ENCODE measurements at regions not wholly inside any gene's neighbourhood (a gene's known extent, or its start where the extent isn't known, plus 50 kb on each side); places are given as distances from the start of the nearest gene placed in this dataset.

GRCh38 chr15:91737151-91737818 lies 116.2 kb upstream of the SLCO3A1 start:
- no peaks in the 10 kb centered on the region for H3K9me3 ChIP-seq (ENCODE audit: low read depth)
- H2AFZ ChIP-seq, result no peak overlapping the region
- peaks cover 9% of the 10 kb centered on the region for H3K27me3 ChIP-seq
- TF ChIP-seq EZH2phosphoT487 (IDR thresholded peaks at IDR 0.05; ENCODE audit: low read depth, severe bottlenecking, unreplicated experiment) (no peak), CTCF (IDR thresholded peaks at IDR 0.05; ENCODE audit: poor library complexity) (no peak), EZH2 (IDR thresholded peaks at IDR 0.05; ENCODE audit: borderline replicate concordance) (no peak)
- no peaks in the 10 kb centered on the region for H3K4me1 ChIP-seq (ENCODE audit: insufficient read depth)
- H3K4me3 ChIP-seq, result no peak overlapping the region
- no peak overlapping the region for H3K4me2 ChIP-seq
- no peaks in the 10 kb centered on the region for H3K36me3 ChIP-seq (replicated peaks; ENCODE audit: insufficient read depth, low read depth)
- WGBS (ENCODE audit: low lambda C conversion rate, missing lambda C conversion rate), result 66% methylated on average over 13 of the region's 13 CpGs
- H4K20me1 ChIP-seq (ENCODE audit: insufficient read depth, poor library complexity, severe bottlenecking), result no peaks in the 10 kb centered on the region
- H3K27ac ChIP-seq, result no peak overlapping the region
- peak; percentile 11 for DNase-seq (ENCODE audit: low spot score)
- H3K9me2 ChIP-seq (replicated peaks; ENCODE audit: insufficient read depth), result no peaks in the 10 kb centered on the region
- H3K79me2 ChIP-seq, result no peaks in the 10 kb centered on the region

GRCh38 chr15:91741986-91742385 lies 111.5 kb upstream of the SLCO3A1 start:
- Histone ChIP-seq H3K36me3 (replicated peaks; ENCODE audit: insufficient read depth, low read depth) (no peaks in the 10 kb centered on the region), H3K79me2 (no peaks in the 10 kb centered on the region), H3K27ac (no peak overlapping the region), H3K4me2 (no peak overlapping the region), H3K4me3 (no peak overlapping the region), H3K9me3 (ENCODE audit: low read depth) (no peaks in the 10 kb centered on the region), H3K9me2 (replicated peaks; ENCODE audit: insufficient read depth) (no peaks in the 10 kb centered on the region), H4K20me1 (ENCODE audit: insufficient read depth, poor library complexity, severe bottlenecking) (no peaks in the 10 kb centered on the region), H2AFZ (no peak overlapping the region), H3K4me1 (ENCODE audit: insufficient read depth) (no peaks in the 10 kb centered on the region), H3K27me3 (peaks cover 9% of the 10 kb centered on the region)
- TF ChIP-seq EZH2 (IDR thresholded peaks at IDR 0.05; ENCODE audit: borderline replicate concordance) (no peak), EZH2phosphoT487 (IDR thresholded peaks at IDR 0.05; ENCODE audit: low read depth, severe bottlenecking, unreplicated experiment) (no peak), CTCF (IDR thresholded peaks at IDR 0.05; ENCODE audit: poor library complexity) (no peak)
- WGBS (ENCODE audit: low lambda C conversion rate, missing lambda C conversion rate), result 84% methylated on average over 7 of the region's 7 CpGs
- no peak for DNase-seq (ENCODE audit: low spot score)

DNA sequence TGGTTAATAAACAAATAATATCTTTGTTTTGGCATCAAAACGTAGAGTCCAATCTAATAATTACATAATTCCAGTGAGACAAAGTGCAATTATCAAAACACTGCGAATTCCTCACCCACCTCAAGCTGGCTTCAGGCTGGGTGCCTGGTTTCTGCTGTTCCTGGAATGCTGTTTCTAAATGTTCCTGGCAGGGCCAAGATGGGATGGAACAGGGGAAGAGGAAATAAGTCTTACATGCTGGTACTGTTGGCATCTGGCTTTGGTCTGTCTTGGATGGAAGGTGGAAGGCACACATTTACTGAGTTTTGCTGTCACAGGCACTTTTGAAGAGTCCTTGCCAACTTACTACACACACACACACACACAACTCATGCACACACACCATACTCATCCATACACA lies 101.9 kb upstream of the SLCO3A1 start:
- Histone ChIP-seq H3K4me3 (no peak overlapping the region), H3K27me3 (peaks cover 4% of the 10 kb centered on the region), H3K9me3 (ENCODE audit: low read depth) (no peaks in the 10 kb centered on the region), H4K20me1 (ENCODE audit: insufficient read depth, poor library complexity, severe bottlenecking) (no peaks in the 10 kb centered on the region), H3K27ac (no peak overlapping the region), H3K4me2 (no peak overlapping the region), H2AFZ (no peak overlapping the region), H3K79me2 (no peaks in the 10 kb centered on the region), H3K36me3 (replicated peaks; ENCODE audit: insufficient read depth, low read depth) (no peaks in the 10 kb centered on the region), H3K4me1 (ENCODE audit: insufficient read depth) (no peaks in the 10 kb centered on the region), H3K9me2 (replicated peaks; ENCODE audit: insufficient read depth) (no peaks in the 10 kb centered on the region)
- TF ChIP-seq EZH2phosphoT487 (IDR thresholded peaks at IDR 0.05; ENCODE audit: low read depth, severe bottlenecking, unreplicated experiment), result no peak
- no peak for TF ChIP-seq CTCF (IDR thresholded peaks at IDR 0.05; ENCODE audit: poor library complexity)
- no peak for TF ChIP-seq EZH2 (IDR thresholded peaks at IDR 0.05; ENCODE audit: borderline replicate concordance)
- DNase-seq (ENCODE audit: low spot score), result no peak
- WGBS (ENCODE audit: low lambda C conversion rate, missing lambda C conversion rate), result 95% methylated on average over 2 of the region's 2 CpGs

All from hepatocyte (in vitro differentiated cells).